Stimulated activated CD8-positive, alpha-beta memory T cell treated with anti-CD3 and anti-CD28 coated beads, Interleukin-12 subunit alpha, Interleukin-12 subunit beta, amount 100 ng/mL, for 24 hours (primary cell): ENCODE measurements at regions not wholly inside any gene's neighbourhood (a gene's known extent, or its start where the extent isn't known, plus 50 kb on each side); places are given as distances from the start of the nearest gene placed in this dataset.
"Not testable (repeated sequence)": the region's sequence is repeated elsewhere in the genome, so short reads cannot be mapped to it uniquely, and the experiment has no call there.

Experiments used
- DNase-seq: peaks from one replicate; pipeline ENCODE4 v3.0.0-alpha.2; 2020; ENCODE audit errors: extremely low read depth

GRCh38 chrX:42832764-42833549 lies 55.0 kb upstream of the PPP1R2C start:
- DNase-seq, result no peak

- not testable (repeated sequence) for DNase-seq
Measured at GRCh38 chrX:42833550-42833940, 55.6 kb upstream of the PPP1R2C start.

GRCh38 chrX:42837101-42837726 lies 59.3 kb upstream of the PPP1R2C start:
- no peak for DNase-seq

- no peak for DNase-seq
Measured at GRCh38 chrX:42837747-42838146, 59.8 kb upstream of the PPP1R2C start.

GRCh38 chrX:42839632-42840031 lies 61.7 kb upstream of the PPP1R2C start:
- DNase-seq, result no peak

GRCh38 chrX:42846741-42847140 lies 68.8 kb upstream of the PPP1R2C start:
- DNase-seq, result no peak

GRCh38 chrX:42855259-42855658 lies 77.3 kb upstream of the PPP1R2C start:
- DNase-seq, result no peak

- no peak for DNase-seq
Measured at GRCh38 chrX:42857766-42858165, 79.8 kb upstream of the PPP1R2C start.

GRCh38 chrX:42869011-42869410 lies 91.0 kb upstream of the PPP1R2C start:
- DNase-seq, result no peak

- DNase-seq, result no peak
Measured at GRCh38 chrX:42869659-42870476, 91.9 kb upstream of the PPP1R2C start.

- DNase-seq, result no peak
Measured at GRCh38 chrX:42886519-42886918, 108.6 kb upstream of the PPP1R2C start.

- no peak for DNase-seq
Measured at GRCh38 chrX:42900947-42901346, 123.0 kb upstream of the PPP1R2C start.

GRCh38 chrX:42902513-42902912 lies 124.5 kb upstream of the PPP1R2C start:
- DNase-seq, result no peak

- DNase-seq, result no peak
Measured at GRCh38 chrX:42920752-42921151, 142.8 kb upstream of the PPP1R2C start.

GRCh38 chrX:42930071-42930470 lies 152.1 kb upstream of the PPP1R2C start:
- DNase-seq, result no peak

- no peak for DNase-seq
Measured at GRCh38 chrX:42930951-42931350, 153.0 kb upstream of the PPP1R2C start.

- no peak for DNase-seq
Measured at GRCh38 chrX:42933187-42933586, 155.2 kb upstream of the PPP1R2C start.

- no peak for DNase-seq
Measured at GRCh38 chrX:42934020-42934726, 156.2 kb upstream of the PPP1R2C start.

- DNase-seq, result no peak
Measured at GRCh38 chrX:42941671-42942070, 163.7 kb upstream of the PPP1R2C start.

GRCh38 chrX:42943051-42943974 lies 165.3 kb upstream of the PPP1R2C start:
- DNase-seq, result no peak
